ENCODE measurements at regions not wholly inside any gene's neighbourhood (a gene's known extent, or its start where the extent isn't known, plus 50 kb on each side); places are given as distances from the start of the nearest gene placed in this dataset.

DNA sequence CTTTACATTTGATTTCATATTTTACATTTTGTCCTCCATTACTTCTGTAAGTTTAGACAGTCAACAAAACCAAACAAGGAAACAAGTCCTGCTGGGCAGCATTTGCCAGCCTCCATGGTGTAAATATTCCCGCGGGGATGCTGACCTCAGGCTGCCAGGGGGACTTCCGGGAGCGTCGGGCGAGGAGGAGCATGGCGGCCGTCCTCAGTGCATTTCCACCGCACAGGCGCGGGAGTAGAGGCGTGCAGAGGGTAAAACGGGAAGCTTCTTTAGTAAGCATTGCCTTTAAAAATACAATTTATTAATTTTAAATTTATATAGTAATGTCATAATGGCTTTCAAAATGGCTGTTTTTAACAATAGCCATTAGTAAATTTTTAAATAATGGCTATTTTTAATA, 385.3 kb upstream of the IRX4 start:
- DNase-seq (ENCODE audit: low spot score): no peak

DNA sequence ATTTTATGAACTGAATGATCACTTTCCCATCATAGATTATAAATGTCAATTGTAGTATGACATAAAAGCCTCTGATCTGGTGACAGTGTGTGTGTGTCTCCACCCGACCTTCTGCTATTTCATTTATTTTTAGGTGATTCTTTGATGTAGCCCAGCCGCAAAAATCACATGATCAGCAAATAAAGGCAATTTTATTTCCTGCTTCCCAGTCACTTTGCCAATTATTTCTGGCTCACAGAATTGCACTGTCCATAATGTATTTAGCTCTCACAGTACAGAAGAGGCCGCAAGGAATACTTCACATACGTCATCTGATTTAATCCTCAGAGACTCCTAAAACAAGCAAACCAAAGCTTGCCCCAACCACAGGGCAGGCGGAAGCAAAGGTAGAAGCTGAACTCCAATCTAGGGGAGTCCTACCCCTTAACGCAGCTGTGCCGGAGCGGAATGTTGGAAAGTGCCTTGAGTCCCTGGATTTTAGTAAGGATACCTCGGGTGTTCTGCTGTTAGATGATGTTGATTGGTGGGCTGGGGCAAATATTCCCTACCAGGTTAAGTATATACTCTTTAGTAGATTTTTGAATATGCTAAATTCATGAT, 384.0 kb upstream of the IRX4 start:
- DNase-seq (ENCODE audit: low spot score): no peak

DNA sequence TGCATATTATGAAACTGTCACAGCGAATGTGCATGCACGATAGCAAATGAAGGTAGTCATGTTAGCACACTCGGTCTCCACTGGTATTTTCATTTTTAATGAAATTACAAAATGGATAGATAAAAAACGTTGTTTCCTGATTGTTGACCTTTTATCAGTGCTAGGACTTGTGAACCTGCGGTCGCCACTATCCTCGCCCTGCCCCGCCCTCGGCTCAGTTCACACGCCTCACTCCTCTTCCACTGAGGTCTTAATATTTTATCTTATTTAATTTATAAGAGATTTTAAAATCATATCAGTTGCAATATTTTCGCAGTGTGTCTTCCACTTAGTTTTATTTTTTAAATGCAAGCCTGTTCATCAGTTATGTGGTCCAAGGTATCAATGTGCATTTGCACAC, 382.6 kb upstream of the IRX4 start:
- DNase-seq (ENCODE audit: low spot score): no peak

DNA sequence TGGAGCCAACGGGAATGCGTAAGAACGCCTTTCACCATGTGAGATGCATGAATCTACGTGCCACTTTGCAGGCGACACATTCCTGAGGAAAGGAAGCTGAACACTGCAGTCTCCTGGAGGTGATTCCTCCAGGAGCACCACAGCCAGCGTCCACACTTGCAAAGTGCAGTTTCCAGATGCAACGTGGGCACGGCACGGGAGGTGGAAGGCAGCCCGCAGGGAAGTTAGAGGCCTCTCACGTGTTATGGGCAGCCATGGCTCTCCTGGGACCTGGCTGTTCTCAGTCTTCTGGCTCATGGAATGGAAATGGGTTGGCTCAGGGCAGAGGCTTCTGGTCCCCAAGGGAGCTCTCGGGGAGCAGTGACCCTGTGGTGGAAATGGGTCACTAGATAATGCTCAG, 381.0 kb upstream of the IRX4 start:
- no peak for DNase-seq (ENCODE audit: low spot score)

DNA sequence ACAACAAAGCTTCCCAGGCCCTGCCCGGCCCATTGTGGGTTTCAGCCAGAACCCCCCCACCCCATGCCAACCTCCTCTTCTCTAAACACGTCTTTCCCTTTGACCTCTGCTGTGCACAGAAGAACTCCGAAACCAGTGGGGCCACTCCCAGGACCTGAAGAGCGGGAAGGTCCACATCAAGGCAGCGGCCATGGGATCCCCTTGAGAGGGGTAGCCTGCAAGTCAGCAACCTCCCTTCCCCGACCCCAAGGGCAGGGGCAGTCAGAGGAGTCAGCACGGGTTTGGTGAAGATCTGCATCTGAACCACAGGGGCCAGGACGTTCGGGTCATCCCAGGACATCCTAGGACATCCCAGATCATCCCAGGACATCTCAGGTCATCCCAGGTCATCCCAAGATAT, 379.9 kb upstream of the IRX4 start:
- DNase-seq (ENCODE audit: low spot score): no peak

DNA sequence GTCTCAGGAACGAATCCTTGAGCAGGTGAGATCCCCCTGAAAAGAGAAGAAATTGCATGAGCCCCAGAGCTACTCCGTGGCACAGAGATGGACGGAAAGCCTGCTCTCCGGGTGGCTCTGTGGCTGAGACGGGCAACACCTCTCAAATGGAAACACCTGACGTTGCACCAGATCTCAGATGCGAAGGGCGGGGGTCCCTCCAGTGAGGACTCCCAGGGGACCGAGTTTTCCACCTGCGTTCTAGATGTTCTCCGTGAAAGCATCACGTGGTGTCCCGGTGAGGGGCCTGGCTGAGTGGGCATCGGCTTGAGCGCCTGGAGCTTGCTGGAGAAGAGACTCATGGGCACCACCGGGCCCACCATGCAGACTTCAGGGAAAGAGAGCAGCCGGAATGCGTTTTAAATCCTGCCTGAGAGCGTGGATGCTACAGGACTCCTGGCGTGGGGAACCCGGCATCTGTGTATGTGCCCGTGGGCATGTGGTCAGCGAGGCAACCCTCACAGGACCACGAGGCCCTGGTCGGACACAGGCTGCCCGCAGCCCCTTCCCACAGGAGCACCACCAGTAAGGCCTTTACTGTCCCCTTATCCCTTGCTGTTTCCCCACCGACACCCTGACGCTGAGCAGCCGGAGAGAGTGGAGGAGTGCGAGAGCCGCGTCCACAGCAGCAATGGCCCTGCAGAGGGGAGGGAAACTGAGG, 378.4 kb upstream of the IRX4 start:
- DNase-seq (ENCODE audit: low spot score): no peak

DNA sequence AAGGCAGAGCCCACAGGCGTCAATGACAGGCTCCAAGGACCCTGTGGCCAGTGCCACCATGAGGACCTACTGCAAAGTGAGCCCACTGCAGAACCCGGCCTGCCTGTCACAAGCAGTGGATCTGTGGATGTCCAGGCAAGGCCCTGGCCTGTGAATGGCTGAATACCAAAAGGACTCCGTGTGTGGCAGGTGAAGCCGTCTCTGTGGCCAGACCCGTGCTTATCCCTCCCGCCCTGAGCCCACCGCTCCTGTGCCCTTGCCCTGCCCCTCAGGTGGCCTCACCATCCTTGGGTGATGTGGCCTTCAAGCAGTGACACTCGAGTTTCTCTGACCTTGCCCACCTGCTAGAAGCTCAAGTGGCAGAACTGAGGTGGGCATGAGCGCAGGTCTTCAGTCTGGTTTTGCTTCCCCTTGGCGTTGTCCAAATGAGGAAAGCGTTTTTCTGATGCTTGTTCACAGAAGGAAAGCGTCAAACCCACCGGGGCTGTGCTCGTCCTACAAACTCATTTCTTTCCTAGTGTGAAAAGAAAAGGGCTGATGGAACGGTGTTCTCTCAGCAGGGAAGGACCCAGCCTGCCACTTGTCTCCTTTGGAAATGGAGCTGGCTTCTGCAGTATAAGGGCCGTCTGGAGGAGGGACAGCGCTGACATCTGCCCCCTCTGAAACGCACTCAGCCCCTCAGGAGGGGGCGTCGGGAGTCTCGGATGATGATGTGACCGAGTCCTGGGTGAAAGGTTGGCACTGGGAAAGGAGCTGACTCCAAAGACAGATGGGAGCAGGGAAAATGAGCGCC, 377.7 kb upstream of the IRX4 start:
- no peak for DNase-seq (ENCODE audit: low spot score)

DNA sequence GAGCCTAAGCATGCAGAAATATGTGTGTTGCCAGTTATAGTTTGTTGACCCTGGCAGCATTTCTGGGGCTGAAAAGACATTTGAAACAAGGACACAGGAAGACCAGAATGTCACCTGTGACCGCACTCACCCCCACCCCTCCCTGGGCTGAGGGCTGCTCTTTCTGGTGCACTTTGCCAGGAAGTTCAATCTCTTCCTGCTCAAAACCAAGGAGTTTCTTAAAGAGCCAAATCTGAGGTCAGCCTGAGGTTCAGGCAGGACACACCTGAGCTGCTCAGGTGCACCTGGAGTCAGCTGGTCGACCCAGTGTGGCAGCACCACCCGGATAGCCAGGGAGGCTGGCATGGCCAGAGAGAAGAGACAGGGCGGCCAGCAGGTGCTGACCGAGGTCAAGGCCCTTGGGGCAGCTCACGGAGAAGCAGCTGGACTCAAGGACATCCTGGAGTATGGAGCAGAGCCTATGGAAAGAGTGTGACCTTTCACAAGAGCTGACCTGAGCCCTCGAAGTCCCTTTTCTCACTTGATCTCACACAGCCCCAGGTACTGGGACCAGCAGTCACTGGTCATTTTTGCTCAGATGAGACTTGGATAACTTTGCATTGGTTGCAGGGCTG, 376.9 kb upstream of the IRX4 start:
- DNase-seq (ENCODE audit: low spot score): no peak

DNA sequence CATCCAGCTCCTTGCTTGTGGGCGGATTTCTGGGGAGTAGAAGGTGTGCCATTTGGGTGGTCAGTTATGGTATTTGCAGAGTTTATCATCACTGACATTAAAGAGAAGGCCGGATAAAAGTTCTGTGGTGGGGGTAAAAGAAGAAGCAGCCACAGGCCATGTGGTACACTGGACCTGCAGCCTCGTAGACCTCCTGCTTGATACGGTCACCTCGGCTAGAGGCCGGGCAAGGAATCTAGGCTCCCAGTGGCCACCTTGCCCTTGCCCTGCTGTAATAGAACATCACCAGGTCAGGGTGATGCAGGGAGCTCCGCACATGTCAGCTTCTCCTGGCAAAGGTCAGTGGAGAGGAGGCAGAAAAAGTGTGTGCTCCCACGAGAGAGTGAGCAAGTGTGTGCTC, 376.1 kb upstream of the IRX4 start:
- no peak for DNase-seq (ENCODE audit: low spot score)

DNA sequence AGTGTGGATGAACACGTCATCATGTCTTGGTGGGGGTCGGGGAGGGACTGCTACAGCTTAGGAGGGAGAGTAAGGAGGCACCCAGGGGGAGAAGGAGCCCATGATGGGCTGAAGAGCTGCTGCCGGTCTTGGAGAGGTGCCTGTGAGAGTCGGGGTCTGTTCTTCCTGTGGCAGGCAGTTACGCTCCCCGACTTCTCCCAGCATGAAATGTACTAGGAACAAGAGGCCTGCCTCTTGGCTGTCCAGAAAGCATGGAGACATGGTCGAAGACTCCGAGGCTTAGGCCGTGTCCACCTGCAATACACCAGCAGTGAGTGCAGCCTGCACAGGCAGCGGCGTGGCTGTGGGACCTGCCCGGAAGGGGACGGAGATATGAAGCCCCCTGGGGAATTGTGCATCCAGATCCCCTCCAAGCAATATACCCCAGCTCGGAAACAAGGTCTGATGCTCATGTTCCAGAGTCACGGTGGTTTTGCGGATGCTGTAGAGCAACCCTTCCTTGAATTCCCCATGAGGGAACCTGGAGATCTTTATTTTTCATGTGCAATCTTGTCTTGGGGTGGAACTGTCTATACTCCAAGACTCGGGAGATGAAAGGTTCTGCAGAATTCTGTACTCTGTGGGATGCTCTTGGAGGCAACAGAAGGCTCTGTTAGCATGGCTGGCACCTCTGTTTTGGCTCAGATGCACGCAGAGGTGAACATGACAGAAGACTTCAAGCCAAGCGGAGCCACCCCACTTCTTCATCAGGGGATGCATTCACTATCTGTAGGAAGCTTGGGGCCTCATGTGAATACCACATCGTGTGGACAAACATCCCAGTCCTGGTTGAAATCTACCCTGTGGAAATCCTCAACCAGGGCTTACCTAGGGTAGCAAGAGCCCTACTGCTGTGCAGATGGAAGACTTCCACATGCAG, 374.9 kb upstream of the IRX4 start:
- DNase-seq (ENCODE audit: low spot score): no peak

DNA sequence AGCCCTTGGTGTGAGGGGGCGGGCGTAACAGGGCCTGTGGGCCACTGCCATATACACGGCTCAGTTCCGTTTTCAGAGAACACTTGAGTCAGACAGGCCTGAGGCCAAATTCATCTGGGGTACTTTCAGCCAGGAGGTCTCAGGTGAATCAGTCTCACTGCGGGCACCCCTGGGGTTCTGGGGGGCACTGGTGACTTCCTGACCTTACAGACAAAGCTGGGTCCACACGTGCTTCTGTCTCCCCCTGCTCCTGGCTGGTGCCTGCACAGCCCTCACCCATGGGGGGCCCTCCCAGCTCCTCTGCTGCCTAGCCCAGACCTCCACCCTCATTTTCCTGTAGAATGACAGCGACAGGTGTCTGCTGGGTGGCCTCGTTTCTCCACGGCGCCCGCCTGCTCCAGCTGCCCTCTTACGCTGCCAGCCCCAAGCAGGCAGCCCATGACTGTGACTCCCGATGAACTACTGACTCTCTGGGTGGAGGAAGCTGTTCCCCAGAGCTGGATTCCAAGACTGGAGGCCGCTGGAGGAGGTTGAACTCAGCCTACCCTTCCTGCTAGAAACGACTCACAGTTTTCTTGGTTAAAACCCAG, 374.1 kb upstream of the IRX4 start:
- no peak for DNase-seq (ENCODE audit: low spot score)

DNA sequence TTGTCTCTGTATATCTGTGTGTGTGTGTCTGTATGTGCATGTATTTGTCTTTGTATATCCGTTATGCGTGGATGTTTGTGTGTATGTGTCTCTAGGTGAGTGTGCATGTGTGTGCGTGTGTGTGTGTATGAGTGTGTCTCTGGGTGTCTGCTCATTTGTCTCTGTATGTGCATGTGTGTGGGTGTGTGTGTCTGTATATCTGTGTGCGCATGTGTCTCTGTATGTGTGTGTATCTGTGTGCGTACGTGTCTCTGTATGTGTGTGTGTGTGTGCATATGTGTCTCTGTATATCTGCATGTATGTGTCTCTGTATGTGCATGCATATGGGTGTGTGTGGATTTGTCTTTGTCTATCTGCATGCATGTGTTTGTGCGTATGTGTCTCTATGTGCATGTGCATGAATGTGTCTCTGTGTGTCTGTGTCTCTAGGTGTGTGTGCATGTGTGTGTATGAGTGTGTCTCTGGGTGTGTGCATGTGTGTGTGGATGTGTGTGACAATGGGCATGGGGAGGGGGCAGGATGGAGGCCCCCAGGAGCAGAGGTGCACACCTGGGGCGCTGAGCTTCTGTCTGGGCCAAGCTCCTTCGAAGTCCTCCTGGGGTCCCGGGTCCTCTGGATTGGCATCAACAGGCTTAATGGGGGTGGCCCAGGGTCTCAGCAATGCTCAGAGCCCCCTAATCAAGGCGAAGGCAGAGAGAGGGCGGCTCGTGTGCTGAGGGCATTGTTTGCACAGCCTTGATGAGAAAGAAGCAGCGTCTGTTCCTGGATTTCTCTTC, 373.4 kb upstream of the IRX4 start:
- DNase-seq (ENCODE audit: low spot score): no peak

DNA sequence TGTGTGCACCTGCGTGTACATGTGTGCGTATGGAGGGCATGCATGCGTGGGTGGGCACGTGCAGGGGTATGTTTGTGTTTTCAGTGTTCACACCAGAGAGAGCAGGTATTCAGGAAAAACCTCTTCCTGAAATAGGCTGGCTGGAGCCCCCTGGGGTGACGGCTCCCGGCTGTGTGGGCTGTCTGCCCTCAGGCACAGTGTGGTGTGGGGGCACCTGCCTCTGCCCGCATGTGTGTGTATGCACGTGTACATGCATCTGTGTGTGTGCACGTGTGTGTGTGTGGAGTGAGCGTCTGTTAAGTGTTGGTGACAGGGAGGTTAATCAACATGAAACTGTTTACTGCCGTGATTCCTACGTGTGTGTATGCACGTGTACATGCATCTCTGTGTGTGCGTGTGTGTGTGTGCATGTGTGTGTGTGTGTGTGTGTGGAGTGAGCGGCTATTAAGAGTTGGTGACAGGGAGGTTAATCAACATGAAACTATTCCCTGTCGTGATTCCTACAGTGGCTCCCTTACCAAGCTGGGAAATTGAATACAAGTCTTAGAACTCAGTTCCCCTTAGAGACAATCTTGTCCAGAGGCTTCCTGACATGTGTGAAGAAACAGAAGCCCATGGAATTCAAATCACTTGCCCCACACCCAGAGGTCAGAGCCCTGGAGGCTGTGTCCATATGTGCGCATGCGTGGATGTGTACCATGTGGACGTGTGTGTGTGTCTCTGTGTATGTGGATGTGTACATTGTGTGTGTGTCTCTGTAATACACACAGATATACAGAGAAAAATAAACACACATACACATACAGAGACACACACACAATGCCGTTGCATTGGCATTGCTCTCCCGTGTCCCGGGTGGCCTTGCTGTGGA, 372.4 kb upstream of the IRX4 start:
- DNase-seq (ENCODE audit: low spot score): no peak

DNA sequence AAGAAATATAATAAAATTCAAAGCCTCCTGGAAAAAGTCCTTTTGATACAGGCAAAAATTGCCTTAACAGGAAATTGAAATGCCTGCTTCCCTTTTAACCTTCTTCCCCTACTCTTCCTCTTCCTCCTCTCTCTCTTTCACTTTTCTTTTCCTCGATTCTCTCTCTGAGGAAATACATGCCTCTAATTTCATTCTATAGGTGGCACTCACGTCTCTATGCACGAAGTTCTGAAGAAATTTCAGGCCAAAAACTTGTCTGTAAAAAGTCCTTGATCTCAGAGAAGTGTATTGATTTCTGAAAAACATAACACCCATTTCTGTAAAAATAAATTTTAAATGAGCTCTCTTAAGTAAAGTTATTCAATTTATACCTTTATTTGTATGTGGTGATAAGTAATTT, 371.7 kb upstream of the IRX4 start:
- DNase-seq (ENCODE audit: low spot score): no peak

DNA sequence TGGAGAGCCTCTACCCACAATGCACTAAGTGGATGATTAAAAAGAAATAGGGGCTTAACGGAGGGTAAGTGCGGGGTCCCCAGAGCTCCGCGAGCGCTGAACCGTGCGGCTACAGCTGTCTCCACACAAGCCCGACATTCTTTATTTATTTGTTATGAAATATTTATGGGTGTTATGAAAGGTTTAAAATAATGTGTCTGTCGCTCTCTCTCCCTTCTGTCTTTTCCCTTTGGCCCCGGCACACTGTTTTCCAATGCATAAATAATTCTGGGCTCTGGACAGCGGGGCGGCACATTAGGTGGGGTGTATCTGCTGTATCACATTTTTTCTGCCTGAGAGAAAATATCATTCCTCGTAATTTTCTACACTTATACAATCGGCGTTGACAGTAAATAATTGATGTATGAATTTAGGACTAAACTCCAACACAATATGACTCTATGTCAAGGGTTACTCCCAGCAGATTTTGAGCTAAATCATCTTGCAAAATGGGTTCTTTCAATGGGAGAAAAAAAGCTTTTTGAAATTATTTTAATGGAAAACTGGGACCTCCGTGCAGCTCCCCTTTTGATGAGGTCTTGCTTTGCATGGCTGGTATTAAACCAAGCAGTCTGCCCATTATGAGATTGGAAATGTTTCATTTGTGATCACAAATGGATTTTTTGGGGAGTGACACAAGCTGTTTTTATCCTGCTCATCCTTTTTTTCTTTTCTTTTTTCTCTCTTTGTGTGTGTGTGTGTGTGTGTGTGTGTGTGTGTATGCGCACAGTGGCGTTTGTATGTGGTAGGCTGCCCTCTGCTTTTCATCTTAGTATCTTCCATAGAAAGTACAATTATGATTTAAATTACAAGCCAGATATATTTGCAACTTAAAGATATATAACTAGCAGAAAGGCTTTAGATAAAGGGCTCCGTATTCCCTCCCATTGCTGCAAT, 370.6 kb upstream of the IRX4 start:
- DNase-seq (ENCODE audit: low spot score): no peak

DNA sequence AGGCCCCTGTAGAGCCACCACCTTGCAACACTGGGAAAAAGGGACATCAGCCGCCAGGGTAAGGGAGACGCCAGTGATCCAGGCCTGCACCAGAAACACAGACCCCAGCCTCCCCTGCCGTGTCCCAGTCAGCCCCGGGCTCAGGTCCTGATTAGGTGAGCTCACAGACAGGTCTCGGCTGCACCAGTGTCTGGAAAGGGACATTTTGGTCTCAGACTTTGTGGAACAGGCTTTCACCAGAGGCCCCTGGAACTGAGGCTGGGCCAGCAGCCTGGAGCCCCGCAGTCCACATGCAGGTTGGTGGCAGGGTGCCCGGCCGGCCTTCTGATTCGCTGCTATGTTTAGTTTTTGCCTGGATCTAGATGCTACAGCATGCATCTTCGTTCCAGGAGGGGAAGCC, 369.0 kb upstream of the IRX4 start:
- no peak for DNase-seq (ENCODE audit: low spot score)

DNA sequence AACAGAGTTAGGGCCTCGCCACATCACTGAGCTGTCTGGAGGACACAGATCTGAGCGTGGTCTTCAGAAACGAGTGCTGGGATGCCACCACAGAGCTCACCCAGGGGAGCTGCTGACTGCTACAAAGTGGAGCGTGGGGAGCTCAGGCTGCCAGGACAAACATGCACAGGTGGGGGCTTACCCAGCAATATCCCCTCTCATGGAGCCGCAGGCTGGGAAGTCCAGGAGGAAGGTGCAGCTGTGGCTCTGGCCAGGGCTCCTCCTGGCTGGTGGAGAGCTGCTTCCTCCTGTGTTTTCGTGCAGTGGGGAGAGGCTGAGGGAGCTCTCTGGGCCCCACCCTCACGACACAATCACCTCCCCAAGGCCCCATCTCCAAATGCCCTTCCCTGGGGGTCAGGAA, 368.6 kb upstream of the IRX4 start:
- DNase-seq (ENCODE audit: low spot score): no peak

DNA sequence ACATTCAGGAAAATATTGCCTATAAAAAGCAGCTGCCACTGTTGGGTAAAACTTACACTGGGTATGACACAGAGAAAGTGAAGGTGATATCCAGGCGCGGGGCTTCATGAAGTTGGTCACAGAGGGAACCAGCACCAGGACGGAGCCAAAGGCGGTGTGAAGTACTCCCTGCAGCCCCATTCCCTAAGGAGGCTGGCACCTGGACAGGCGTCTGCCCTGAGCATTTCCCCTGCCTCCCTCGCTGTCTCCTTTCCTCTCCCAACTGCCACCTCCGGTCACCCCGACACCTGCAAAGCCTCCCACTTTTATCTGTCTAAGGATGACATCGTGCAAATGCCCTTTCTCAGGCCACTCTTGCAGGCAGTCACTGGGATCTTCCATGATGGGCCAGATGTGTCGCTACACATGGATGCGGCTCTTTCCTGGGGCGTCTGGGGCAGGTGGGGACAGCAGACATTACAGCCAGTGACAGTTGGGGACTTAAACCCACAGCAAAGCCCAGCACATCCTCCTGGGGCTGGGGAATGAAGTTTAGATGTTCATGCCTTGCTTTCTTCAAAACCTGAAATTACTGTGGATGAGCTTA, 367.7 kb upstream of the IRX4 start:
- DNase-seq (ENCODE audit: low spot score): no peak
